ENCODE measurements at regions not wholly inside any gene's neighbourhood (a gene's known extent, or its start where the extent isn't known, plus 50 kb on each side); places are given as distances from the start of the nearest gene placed in this dataset.

GRCh38 chr6:14763139-14763538 is 482.7 kb upstream of the JARID2 start:
- H4K20me1 ChIP-seq (ENCODE audit: control insufficient read depth, insufficient read depth, insufficient read length): no peaks in the 10 kb centered on the region
- H3K27ac Mint-ChIP-seq: no peak overlapping the region
- TF ChIP-seq CTCF (conservative IDR thresholded peaks at IDR 0.05): no peak
- no peak overlapping the region for H3K9ac ChIP-seq (ENCODE audit: extremely low read depth, insufficient read length, low read length)
- no peaks in the 10 kb centered on the region for H3K36me3 Mint-ChIP-seq (ENCODE audit: insufficient read depth in 1 of 3, low read depth in 3 of 3)
- H2BK20ac ChIP-seq (ENCODE audit: low read depth, low read length, poor library complexity, severe bottlenecking): no peak overlapping the region
- no peak overlapping the region for H2BK15ac ChIP-seq (ENCODE audit: low read depth, low read length)
- H3K23ac ChIP-seq (ENCODE audit: insufficient read length, low read depth, low read length): no peak overlapping the region
- no peak overlapping the region for H2BK5ac ChIP-seq (ENCODE audit: insufficient read length, low read length)
- H2BK12ac ChIP-seq (ENCODE audit: insufficient read length, low read depth, low read length): no peak overlapping the region
- no peaks in the 10 kb centered on the region for H3K27me3 ChIP-seq (ENCODE audit: insufficient read depth, low read length)
- H2AK5ac ChIP-seq (ENCODE audit: insufficient read length, low read length): no peak overlapping the region
- no peak overlapping the region for H3K4ac ChIP-seq (ENCODE audit: low read depth, low read length)
- H3K27ac ChIP-seq (ENCODE audit: insufficient read length, low read depth, low read length): no peak overlapping the region
- no CpG with 5 or more reads among the region's 6 CpGs for WGBS (ENCODE audit: extremely low coverage, insufficient read length, low lambda C conversion rate)
- no peaks in the 10 kb centered on the region for H3K9me3 Mint-ChIP-seq
- H3K4me1 Mint-ChIP-seq: peaks cover 16 to 18% of the 10 kb centered on the region in 2 experiments
- no peak overlapping the region for H4K91ac ChIP-seq (ENCODE audit: insufficient read length, low read depth, low read length)
- DNase-seq: no peak
- no peak overlapping the region for H2BK120ac ChIP-seq (ENCODE audit: low read depth, low read length, poor library complexity, severe bottlenecking)
- no peak overlapping the region for H3K14ac ChIP-seq (ENCODE audit: insufficient read depth, low read length)
- H4K5ac ChIP-seq (ENCODE audit: insufficient read length, low read depth, low read length): no peak overlapping the region
- no peak overlapping the region for H2AFZ ChIP-seq (ENCODE audit: low read length)
- H3K23me2 ChIP-seq (ENCODE audit: insufficient read length, low read depth, low read length, poor library complexity, severe bottlenecking): no peaks in the 10 kb centered on the region
- no peaks in the 10 kb centered on the region for H3K9me3 ChIP-seq (ENCODE audit: control insufficient read depth, low read depth, low read length)
- no peak overlapping the region for H3K56ac ChIP-seq (ENCODE audit: insufficient read length, low read depth, low read length)
- no peaks in the 10 kb centered on the region for H3K27me3 Mint-ChIP-seq (ENCODE audit: low read depth)
- no peaks in the 10 kb centered on the region; the same call in 1 of the 2 replicates for H3K4me1 ChIP-seq (ENCODE audit: insufficient read depth, low read length)
- no peak overlapping the region for H3K4me2 ChIP-seq (ENCODE audit: insufficient read depth, insufficient read length, low read length)
- H3K79me1 ChIP-seq (ENCODE audit: insufficient read depth, low read depth, low read length, poor library complexity, severe bottlenecking): no peaks in the 10 kb centered on the region
- H3K79me2 ChIP-seq (ENCODE audit: insufficient read depth, low read length): no peaks in the 10 kb centered on the region
- no peak overlapping the region for H3K4me3 Mint-ChIP-seq
- no peak overlapping the region for H3K18ac ChIP-seq (ENCODE audit: insufficient read length, low read depth, low read length)
- no peak overlapping the region for H4K8ac ChIP-seq (replicated peaks; ENCODE audit: insufficient read length, low read depth, low read length)
- H3T11ph ChIP-seq (ENCODE audit: low read length): no peak overlapping the region
